ENCODE measurements at regions not wholly inside any gene's neighbourhood (a gene's known extent, or its start where the extent isn't known, plus 50 kb on each side); places are given as distances from the start of the nearest gene placed in this dataset.

- DNase-seq = no peak
- H3K14ac ChIP-seq (ENCODE audit: low read length) = no peak overlapping the region
- H3K36me3 ChIP-seq (ENCODE audit: control insufficient read depth in 1 of 2, insufficient read depth in 2 of 2, low read length in 2 of 2) = no peaks in the 10 kb centered on the region
These were observed 383.7 kb upstream of the PPP2R3A start for GRCh38 chr3:135581806-135582205.

DNA sequence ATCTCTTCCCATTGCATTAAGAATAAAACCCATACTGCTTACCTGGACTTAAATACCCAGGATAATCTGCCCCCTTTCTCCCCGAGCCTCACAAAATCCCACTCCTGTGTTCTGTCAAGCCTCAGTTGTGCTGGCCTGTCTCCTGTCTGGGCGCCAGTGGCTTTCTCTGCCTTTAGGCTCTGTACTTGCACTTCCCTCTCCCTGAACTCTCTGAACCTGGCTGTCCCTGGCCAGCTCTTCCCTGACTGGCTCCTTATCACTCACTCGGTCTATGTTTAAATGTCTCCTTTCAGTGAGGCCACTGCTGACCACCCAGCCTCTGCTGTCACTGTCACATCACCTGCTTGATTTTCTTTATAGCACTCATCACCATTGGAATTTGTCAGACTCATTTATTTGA lies 382.7 kb upstream of the PPP2R3A start:
- H3K18ac ChIP-seq (ENCODE audit: low read length) = no peak overlapping the region

More at GRCh38 chr3:135581806-135582205, 383.7 kb upstream of the PPP2R3A start:
- H3K4me1 ChIP-seq (ENCODE audit: control insufficient read depth in 1 of 2, insufficient read depth in 2 of 2, low read length in 2 of 2) = no peaks in the 10 kb centered on the region
- H3K4ac ChIP-seq (ENCODE audit: low read depth, low read length) = no peak overlapping the region
- H3K27me3 ChIP-seq (ENCODE audit: insufficient read depth, low read length) = no peaks in the 10 kb centered on the region
- no peak overlapping the region for H3K4me2 ChIP-seq (ENCODE audit: low read length)
- H3K4me3 ChIP-seq (ENCODE audit: low read depth, low read length) = no peak overlapping the region
- H2AFZ ChIP-seq (ENCODE audit: insufficient read depth, low read length, poor library complexity) = no peak overlapping the region
- no peak overlapping the region for H2BK120ac ChIP-seq (ENCODE audit: insufficient read depth, low read length, poor library complexity)
- H4K8ac ChIP-seq (ENCODE audit: low read depth, low read length) = no peak overlapping the region
- H3K18ac ChIP-seq (ENCODE audit: low read length) = no peak overlapping the region
- H4K91ac ChIP-seq (ENCODE audit: low read depth, low read length) = no peak overlapping the region
- H3K9ac ChIP-seq (ENCODE audit: low read length) = no peak overlapping the region
- no peaks in the 10 kb centered on the region for H3K79me2 ChIP-seq (ENCODE audit: control insufficient read depth, insufficient read depth, low read length, poor library complexity)
- no peaks in the 10 kb centered on the region for H3K9me3 ChIP-seq (ENCODE audit: insufficient read depth, low read depth, low read length)
- no peaks in the 10 kb centered on the region for H3K79me1 ChIP-seq (ENCODE audit: low read length)
- H2BK12ac ChIP-seq (ENCODE audit: low read length) = no peak overlapping the region
- no peak overlapping the region for H3K23ac ChIP-seq (ENCODE audit: low read length)
- no peak overlapping the region for H4K12ac ChIP-seq (ENCODE audit: low read depth, low read length)
- no peak overlapping the region for H3K27ac ChIP-seq (ENCODE audit: low read depth, low read length)
- H2BK5ac ChIP-seq (ENCODE audit: low read depth, low read length, poor library complexity) = no peak overlapping the region
- no peak overlapping the region for H2AK5ac ChIP-seq (ENCODE audit: low read length)

DNA sequence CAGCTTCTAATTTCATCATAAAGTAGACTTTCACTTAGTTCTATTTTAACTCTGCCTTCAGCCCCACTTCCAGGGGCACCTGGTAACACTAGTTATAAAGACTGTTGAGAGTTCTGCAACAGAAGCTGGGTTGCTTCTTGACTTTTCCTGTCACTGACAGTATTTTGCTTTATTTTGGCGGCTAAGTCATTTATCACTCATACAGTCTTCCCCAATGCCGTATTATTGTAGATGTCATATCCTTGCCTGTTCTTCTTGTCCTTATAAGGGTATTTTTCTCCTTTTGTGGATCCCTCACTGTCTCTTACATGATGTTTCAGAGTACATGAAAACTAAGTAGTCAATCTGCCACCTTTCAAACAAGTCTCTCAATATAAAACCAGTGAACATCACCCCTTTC lies 369.0 kb upstream of the PPP2R3A start:
- H3K18ac ChIP-seq (ENCODE audit: low read length) = no peak overlapping the region
- no peak overlapping the region for H2AK5ac ChIP-seq (ENCODE audit: low read length)
- no peak overlapping the region for H3K23ac ChIP-seq (ENCODE audit: low read length)
- H3K79me1 ChIP-seq (ENCODE audit: low read length) = no peaks in the 10 kb centered on the region
- H4K12ac ChIP-seq (ENCODE audit: low read depth, low read length) = no peak overlapping the region
- no peak overlapping the region for H3K4me2 ChIP-seq (ENCODE audit: low read length)
- no peaks in the 10 kb centered on the region for H3K4me1 ChIP-seq (ENCODE audit: control insufficient read depth in 1 of 2, insufficient read depth in 2 of 2, low read length in 2 of 2)
- H3K4ac ChIP-seq (ENCODE audit: low read depth, low read length) = no peak overlapping the region
- WGBS (ENCODE audit: extremely low coverage, insufficient coverage, insufficient read length) = no CpG with 5 or more reads among the region's 2 CpGs
- H3K27ac ChIP-seq (ENCODE audit: low read depth, low read length) = no peak overlapping the region
- H3K79me2 ChIP-seq (ENCODE audit: control insufficient read depth, insufficient read depth, low read length, poor library complexity) = no peaks in the 10 kb centered on the region
- H3K14ac ChIP-seq (ENCODE audit: low read length) = no peak overlapping the region
- DNase-seq = no peak
- H4K8ac ChIP-seq (ENCODE audit: low read depth, low read length) = no peak overlapping the region
- no peak overlapping the region for H2BK120ac ChIP-seq (ENCODE audit: insufficient read depth, low read length, poor library complexity)
- H3K36me3 ChIP-seq (ENCODE audit: control insufficient read depth in 1 of 2, insufficient read depth in 2 of 2, low read length in 2 of 2) = no peaks in the 10 kb centered on the region
- no peak overlapping the region for H3K9ac ChIP-seq (ENCODE audit: low read length)
- H3K27me3 ChIP-seq (ENCODE audit: insufficient read depth, low read length) = no peaks in the 10 kb centered on the region
- H2AFZ ChIP-seq (ENCODE audit: insufficient read depth, low read length, poor library complexity) = no peak overlapping the region
- no peak overlapping the region for H4K91ac ChIP-seq (ENCODE audit: low read depth, low read length)
- no peak overlapping the region for H2BK12ac ChIP-seq (ENCODE audit: low read length)
- H2BK5ac ChIP-seq (ENCODE audit: low read depth, low read length, poor library complexity) = no peak overlapping the region
- H3K9me3 ChIP-seq (ENCODE audit: insufficient read depth, low read depth, low read length) = peaks cover 1% of the 10 kb centered on the region
- H3K4me3 ChIP-seq (ENCODE audit: low read depth, low read length) = no peak overlapping the region

More for the DNA sequence above, 382.7 kb upstream of the PPP2R3A start:
- Histone ChIP-seq H3K14ac (ENCODE audit: low read length) (no peak overlapping the region), H4K8ac (ENCODE audit: low read depth, low read length) (no peak overlapping the region), H3K79me1 (ENCODE audit: low read length) (no peaks in the 10 kb centered on the region), H3K79me2 (ENCODE audit: control insufficient read depth, insufficient read depth, low read length, poor library complexity) (no peaks in the 10 kb centered on the region), H3K9me3 (ENCODE audit: insufficient read depth, low read depth, low read length) (no peaks in the 10 kb centered on the region), H2BK5ac (ENCODE audit: low read depth, low read length, poor library complexity) (no peak overlapping the region), H4K91ac (ENCODE audit: low read depth, low read length) (no peak overlapping the region), H3K36me3 (ENCODE audit: control insufficient read depth in 1 of 2, insufficient read depth in 2 of 2, low read length in 2 of 2) (no peaks in the 10 kb centered on the region), H3K4me1 (ENCODE audit: control insufficient read depth in 1 of 2, insufficient read depth in 2 of 2, low read length in 2 of 2) (no peaks in the 10 kb centered on the region), H2AFZ (ENCODE audit: insufficient read depth, low read length, poor library complexity) (no peak overlapping the region), H2AK5ac (ENCODE audit: low read length) (no peak overlapping the region), H2BK120ac (ENCODE audit: insufficient read depth, low read length, poor library complexity) (no peak overlapping the region), H4K12ac (ENCODE audit: low read depth, low read length) (no peak overlapping the region), H2BK12ac (ENCODE audit: low read length) (no peak overlapping the region), H3K23ac (ENCODE audit: low read length) (no peak overlapping the region), H3K4me2 (ENCODE audit: low read length) (no peak overlapping the region), H3K27ac (ENCODE audit: low read depth, low read length) (no peak overlapping the region), H3K27me3 (ENCODE audit: insufficient read depth, low read length) (no peaks in the 10 kb centered on the region), H3K4ac (ENCODE audit: low read depth, low read length) (no peak overlapping the region), H3K4me3 (ENCODE audit: low read depth, low read length) (no peak overlapping the region), H3K9ac (ENCODE audit: low read length) (no peak overlapping the region)
- no peak for DNase-seq
- no CpG with 5 or more reads among the region's 3 CpGs for WGBS (ENCODE audit: extremely low coverage, insufficient coverage, insufficient read length)

- Histone ChIP-seq H3K23ac (ENCODE audit: low read length) (no peak overlapping the region), H3K79me2 (ENCODE audit: control insufficient read depth, insufficient read depth, low read length, poor library complexity) (no peaks in the 10 kb centered on the region), H3K27me3 (ENCODE audit: insufficient read depth, low read length) (no peaks in the 10 kb centered on the region), H3K4me1 (ENCODE audit: control insufficient read depth in 1 of 2, insufficient read depth in 2 of 2, low read length in 2 of 2) (no peaks in the 10 kb centered on the region), H2BK12ac (ENCODE audit: low read length) (no peak overlapping the region), H3K9ac (ENCODE audit: low read length) (no peak overlapping the region), H3K4me3 (ENCODE audit: low read depth, low read length) (no peak overlapping the region), H2BK120ac (ENCODE audit: insufficient read depth, low read length, poor library complexity) (no peak overlapping the region), H3K14ac (ENCODE audit: low read length) (no peak overlapping the region), H3K36me3 (ENCODE audit: control insufficient read depth in 1 of 2, insufficient read depth in 2 of 2, low read length in 2 of 2) (no peaks in the 10 kb centered on the region), H4K12ac (ENCODE audit: low read depth, low read length) (no peak overlapping the region), H4K91ac (ENCODE audit: low read depth, low read length) (no peak overlapping the region), H3K4me2 (ENCODE audit: low read length) (no peak overlapping the region), H4K8ac (ENCODE audit: low read depth, low read length) (no peak overlapping the region), H3K18ac (ENCODE audit: low read length) (no peak overlapping the region), H2BK5ac (ENCODE audit: low read depth, low read length, poor library complexity) (no peak overlapping the region), H2AK5ac (ENCODE audit: low read length) (no peak overlapping the region), H3K4ac (ENCODE audit: low read depth, low read length) (no peak overlapping the region), H2AFZ (ENCODE audit: insufficient read depth, low read length, poor library complexity) (no peak overlapping the region), H3K79me1 (ENCODE audit: low read length) (no peaks in the 10 kb centered on the region), H3K9me3 (ENCODE audit: insufficient read depth, low read depth, low read length) (no peaks in the 10 kb centered on the region), H3K27ac (ENCODE audit: low read depth, low read length) (no peak overlapping the region)
- no CpG with 5 or more reads among the region's 2 CpGs for WGBS (ENCODE audit: extremely low coverage, insufficient coverage, insufficient read length)
- DNase-seq = no peak
These were observed 367.7 kb upstream of the PPP2R3A start for GRCh38 chr3:135597855-135598254.

Data from trophoblast cell (in vitro differentiated cells and primary cell).